ENCODE measurements at regions not wholly inside any gene's neighbourhood (a gene's known extent, or its start where the extent isn't known, plus 50 kb on each side); places are given as distances from the start of the nearest gene placed in this dataset.

DNA sequence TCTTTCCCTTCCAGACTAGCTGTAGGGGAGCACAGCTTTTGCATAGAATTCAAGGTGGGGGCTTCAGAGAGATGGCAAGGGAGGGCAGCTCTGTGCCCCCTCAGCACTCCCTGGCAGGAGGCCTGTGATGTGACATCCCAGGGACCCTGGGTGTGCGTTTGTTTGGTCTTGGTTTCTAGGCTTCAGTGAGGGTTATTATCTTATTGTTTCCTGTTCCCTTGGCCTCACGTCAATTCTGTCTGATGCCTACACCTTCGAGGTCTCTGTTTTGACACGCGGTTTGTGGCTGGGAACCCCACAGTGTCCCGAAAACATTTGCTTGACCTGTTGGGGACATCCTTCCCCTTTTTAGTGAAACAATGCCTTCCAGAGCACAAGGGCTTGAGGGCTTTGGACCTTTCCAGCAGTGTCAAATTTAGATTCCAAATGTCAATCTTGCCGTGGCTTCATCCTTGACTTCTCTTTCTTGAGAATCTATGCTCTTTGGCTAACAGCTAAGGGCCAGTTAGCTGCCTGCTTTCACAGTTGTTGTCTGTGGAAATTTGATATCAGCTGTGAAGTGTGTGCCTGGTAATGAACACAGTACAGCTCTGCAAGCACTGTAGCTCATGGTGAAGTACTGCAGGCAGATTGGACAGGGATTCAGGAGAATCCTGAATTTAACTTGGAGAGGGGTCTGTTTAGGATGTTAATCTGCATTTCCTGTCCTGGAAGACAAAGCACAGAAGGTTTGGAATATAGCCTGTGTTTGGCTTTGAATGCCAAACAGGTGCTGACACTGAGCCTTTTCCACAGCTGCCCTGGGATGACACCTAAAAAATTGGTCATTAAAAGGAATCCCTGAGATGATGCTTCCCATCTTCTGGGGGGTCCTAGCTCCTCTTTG lies 108.2 kb upstream of the CXCR4 start:
- peak; percentile 38 for DNase-seq (ENCODE audit: low spot score)
- TF ChIP-seq, protein P1, sequence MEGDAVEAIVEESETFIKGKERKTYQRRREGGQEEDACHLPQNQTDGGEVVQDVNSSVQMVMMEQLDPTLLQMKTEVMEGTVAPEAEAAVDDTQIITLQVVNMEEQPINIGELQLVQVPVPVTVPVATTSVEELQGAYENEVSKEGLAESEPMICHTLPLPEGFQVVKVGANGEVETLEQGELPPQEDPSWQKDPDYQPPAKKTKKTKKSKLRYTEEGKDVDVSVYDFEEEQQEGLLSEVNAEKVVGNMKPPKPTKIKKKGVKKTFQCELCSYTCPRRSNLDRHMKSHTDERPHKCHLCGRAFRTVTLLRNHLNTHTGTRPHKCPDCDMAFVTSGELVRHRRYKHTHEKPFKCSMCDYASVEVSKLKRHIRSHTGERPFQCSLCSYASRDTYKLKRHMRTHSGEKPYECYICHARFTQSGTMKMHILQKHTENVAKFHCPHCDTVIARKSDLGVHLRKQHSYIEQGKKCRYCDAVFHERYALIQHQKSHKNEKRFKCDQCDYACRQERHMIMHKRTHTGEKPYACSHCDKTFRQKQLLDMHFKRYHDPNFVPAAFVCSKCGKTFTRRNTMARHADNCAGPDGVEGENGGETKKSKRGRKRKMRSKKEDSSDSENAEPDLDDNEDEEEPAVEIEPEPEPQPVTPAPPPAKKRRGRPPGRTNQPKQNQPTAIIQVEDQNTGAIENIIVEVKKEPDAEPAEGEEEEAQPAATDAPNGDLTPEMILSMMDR (IDR thresholded peaks at IDR 0.05; ENCODE audit: extremely low read depth, missing control alignments), result no peak

DNA sequence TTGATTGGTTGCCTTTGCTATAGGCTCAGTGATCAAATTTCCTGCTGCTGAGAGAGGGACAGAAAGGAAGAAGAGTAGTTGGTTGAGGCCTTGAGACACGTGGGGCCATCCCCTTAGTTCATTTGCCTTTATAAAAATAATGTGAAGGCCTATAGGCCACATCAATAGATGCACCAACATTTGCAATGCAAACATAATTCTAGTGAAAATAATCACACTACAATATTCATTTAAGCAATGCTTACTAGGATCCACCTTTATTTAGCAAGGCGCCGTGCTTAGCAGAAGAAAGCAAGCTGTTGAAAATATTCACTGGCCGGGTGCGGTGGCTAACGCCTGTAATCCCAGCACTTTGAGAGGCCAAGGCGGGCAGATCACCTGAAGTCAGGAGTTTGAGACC lies 105.3 kb upstream of the CXCR4 start:
- DNase-seq (ENCODE audit: low spot score), result no peak
- TF ChIP-seq, protein P1 (IDR thresholded peaks at IDR 0.05; ENCODE audit: extremely low read depth, missing control alignments), result no peak

DNA sequence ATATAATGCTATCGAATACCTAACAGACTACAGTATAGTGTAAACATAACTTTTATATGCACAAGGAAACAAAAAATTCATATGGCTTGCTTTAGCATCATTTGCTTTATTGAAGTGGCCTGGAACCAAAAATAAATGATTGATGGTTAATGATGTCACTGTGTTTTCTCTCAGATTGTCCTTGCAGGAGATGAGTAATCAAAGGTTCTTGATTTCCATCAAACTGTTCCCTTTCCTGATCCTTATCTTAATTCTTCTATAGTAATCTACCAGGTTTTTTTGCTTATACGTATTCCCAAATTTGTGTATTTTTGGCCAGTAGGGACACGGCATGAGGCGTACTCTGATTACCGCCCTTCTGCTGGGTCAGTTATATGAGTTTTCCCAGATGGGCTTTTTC lies 104.9 kb upstream of the CXCR4 start:
- TF ChIP-seq, protein P1 (IDR thresholded peaks at IDR 0.05; ENCODE audit: extremely low read depth, missing control alignments), result no peak
- no peak for DNase-seq (ENCODE audit: low spot score)

DNA sequence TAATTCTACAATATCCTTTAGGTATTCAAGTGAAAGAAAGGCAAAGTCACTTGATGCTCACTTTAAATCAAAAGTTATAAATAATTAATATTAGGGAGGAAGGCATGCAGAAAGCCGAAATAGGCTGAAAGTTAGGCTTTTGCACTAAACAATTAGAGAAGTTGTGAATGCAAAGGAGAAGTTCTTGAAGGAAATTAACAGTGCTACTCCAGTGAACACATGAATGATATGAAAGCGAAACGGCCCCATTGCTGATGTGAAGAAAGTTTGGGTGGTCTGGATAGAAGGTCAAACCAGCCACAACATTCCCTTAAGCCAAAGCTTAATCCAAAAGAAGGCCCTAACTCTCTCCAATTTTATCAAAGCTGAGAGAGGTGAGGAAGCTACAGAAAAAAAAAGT lies 103.1 kb upstream of the CXCR4 start:
- no peak for DNase-seq (ENCODE audit: low spot score)
- TF ChIP-seq, protein P1 (IDR thresholded peaks at IDR 0.05; ENCODE audit: extremely low read depth, missing control alignments), result no peak

DNA sequence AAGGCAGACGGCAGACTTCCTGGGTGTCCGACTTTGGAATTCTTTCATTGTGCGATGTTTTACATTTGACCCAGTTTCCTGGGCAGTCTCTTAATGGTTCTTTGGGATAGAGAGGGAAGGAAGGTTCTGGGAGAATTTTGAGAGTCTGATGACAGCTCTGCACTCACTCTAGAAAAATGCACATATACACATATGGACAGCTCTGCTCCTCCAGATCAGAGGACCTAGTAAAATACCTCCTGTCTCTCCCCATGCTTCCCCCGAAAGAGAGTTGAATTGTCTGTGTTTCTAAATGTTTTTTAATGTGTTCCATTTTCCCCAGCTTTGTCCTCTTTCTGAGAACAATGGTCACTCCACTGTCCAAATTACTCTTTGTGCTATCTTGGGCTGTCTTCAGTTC lies 102.0 kb upstream of the CXCR4 start:
- TF ChIP-seq, protein P1 (IDR thresholded peaks at IDR 0.05; ENCODE audit: extremely low read depth, missing control alignments), result no peak
- DNase-seq (ENCODE audit: low spot score), result no peak

DNA sequence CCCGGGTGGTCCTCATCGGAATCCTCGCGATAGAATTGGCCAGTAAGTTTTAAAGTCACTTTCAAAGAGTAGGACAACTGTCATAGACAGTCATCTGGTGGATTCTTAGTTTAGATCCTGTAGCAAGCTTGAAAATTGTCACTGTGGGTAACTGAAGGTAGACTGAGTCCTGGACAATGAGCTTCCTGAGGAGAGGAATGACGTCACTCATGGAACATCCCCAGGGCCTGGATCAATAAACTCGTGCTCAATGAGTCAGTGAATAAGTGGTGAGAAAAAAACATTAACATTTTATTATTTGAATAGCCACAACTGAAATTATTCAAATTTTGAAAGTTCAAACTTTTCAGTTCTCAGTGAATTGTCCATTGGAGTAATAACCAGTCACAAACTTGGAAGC lies 101.4 kb upstream of the CXCR4 start:
- TF ChIP-seq, protein P1 (IDR thresholded peaks at IDR 0.05; ENCODE audit: extremely low read depth, missing control alignments), result no peak
- no peak for DNase-seq (ENCODE audit: low spot score)

DNA sequence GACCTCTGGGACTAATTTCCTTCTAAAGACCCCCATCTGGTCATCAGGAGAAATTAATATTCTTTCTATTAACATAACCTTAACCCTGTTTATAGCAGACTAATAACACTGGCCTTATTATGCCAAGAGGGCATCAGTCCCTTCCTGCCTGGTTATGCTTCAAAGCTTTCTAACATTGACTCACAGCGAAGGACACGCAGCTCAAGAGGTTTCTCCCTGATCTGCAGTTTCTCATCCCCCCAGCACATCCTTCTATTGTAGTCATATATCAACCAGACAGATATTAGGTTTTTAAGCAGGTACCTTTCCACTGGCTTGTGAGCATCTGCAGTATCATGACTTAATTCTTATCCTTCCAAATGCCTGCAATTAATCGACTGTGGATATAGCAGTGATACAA lies 100.0 kb upstream of the CXCR4 start:
- no peak for DNase-seq (ENCODE audit: low spot score)
- TF ChIP-seq, protein P1 (IDR thresholded peaks at IDR 0.05; ENCODE audit: extremely low read depth, missing control alignments), result no peak

Measured in GM20000 (cell line).